HCT116 (cell line): ENCODE measurements at regions not wholly inside any gene's neighbourhood (a gene's known extent, or its start where the extent isn't known, plus 50 kb on each side); places are given as distances from the start of the nearest gene placed in this dataset.
A peak's percentile ranks its signal among the peaks of the same experiment; 100 is the strongest.

Source experiments
- ATAC-seq: fragments of 200-7000 bp; cut with Tn5 transposase; 2 replicates; pipeline ENCODE4 v1.9.1; 2020; ENCODE audit warnings: mild to moderate bottlenecking, moderate library complexity
- BruUV-seq: library from RNA; stranded (reverse); fragments of 400-500 nt; replicated peaks from 2 replicates; lab custom pipeline; 2021; lab: Mats Ljungman, UMichigan
- CTCF ChIA-PET: fragments of 300-600 bp; sonication (Branson Sonifier 250); formaldehyde crosslinking; loops from one replicate; lab custom pipeline; 2021; ENCODE audit warnings: antibody characterized with exemption; lab: Charles Lee
- POLR2A ChIA-PET: fragments of 300-600, 350-600 bp; sonication (Branson Sonifier 250); formaldehyde crosslinking; loops from one replicate; lab custom pipeline; 2021; ENCODE audit warnings: antibody characterized with exemption; lab: Charles Lee
- RAD21 ChIA-PET, 2 experiments: fragments of 300-600 bp; sonication (Branson Sonifier 250); formaldehyde crosslinking; loops; one replicate each; lab custom pipeline; 2023; ENCODE audit warnings: low total read pairs in 2 of 2; ENCODE audit not compliant: uncharacterized antibody in 2 of 2, unreplicated experiment in 2 of 2, low non-redundant PET in 1 of 2; lab: Charles Lee
- DNase-seq: peaks from one replicate; pipeline ENCODE4 v3.0.0-alpha.2; 2010; ENCODE audit warnings: low read depth, low spot score
- H2AFZ ChIP-seq: fragments of 200-600 bp; shearing (Covaris generic), sonication (generic); 2 replicates; pipeline ENCODE4 v1.6.1; 2017; ENCODE audit warnings: low read depth, mixed run types, mixed read lengths, antibody characterized with exemption, low read length; ENCODE audit not compliant: poor library complexity, severe bottlenecking
- H3K27ac ChIP-seq: 2 replicates; pipeline ENCODE4 v1.5.1; 2012; ENCODE audit warnings: low read depth, low read length
- H3K27me3 ChIP-seq: fragments of 200-600 bp; sonication (generic); 2 replicates; pipeline ENCODE4 v1.6.1; 2016; ENCODE audit warnings: mixed run types, low read length, mixed read lengths; ENCODE audit not compliant: insufficient read depth
- H3K36me3 ChIP-seq, 2 experiments: fragments of 200-500 bp in 1 of 2; fragments of 200-600 bp in 1 of 2; sonication (Bioruptor generic) in 1 of 2; sonication (generic) in 1 of 2; 2 replicates each; pipeline versions ENCODE4 v1.5.1 to v1.6.1; 2014 to 2016; ENCODE audit warnings: low read length in 2 of 2, inconsistent platforms in 1 of 2, mixed read lengths in 1 of 2, mixed run types in 1 of 2; ENCODE audit not compliant: insufficient read depth in 2 of 2, control insufficient read depth in 1 of 2
- H3K4me1 ChIP-seq, 2 experiments: fragments of 200-600 bp in 1 of 2; sonication (generic) in 1 of 2; 2 replicates each; pipeline versions ENCODE4 v1.5.1 to v1.6.1; 2012 to 2017; ENCODE audit warnings: low read length in 2 of 2, inconsistent platforms in 1 of 2, mild to moderate bottlenecking in 1 of 2, mixed read lengths in 1 of 2, mixed run types in 1 of 2, moderate library complexity in 1 of 2; ENCODE audit not compliant: insufficient read depth in 2 of 2, control insufficient read depth in 1 of 2
- H3K4me2 ChIP-seq: fragments of 200-600 bp; sonication (generic); 2 replicates; pipeline ENCODE4 v1.6.1; 2017; ENCODE audit warnings: mixed run types, low read length, mixed read lengths
- H3K4me3 ChIP-seq, 2 experiments: fragments of 200-600 bp in 1 of 2; sonication (generic) in 1 of 2; replicated peaks in 1 of 2; 2 replicates each; pipeline ENCODE4 v1.5.1; 2011 to 2016; ENCODE audit warnings: low read length in 2 of 2, control low read depth in 1 of 2, low read depth in 1 of 2, mild to moderate bottlenecking in 1 of 2, mixed read lengths in 1 of 2, mixed run types in 1 of 2
- H3K79me2 ChIP-seq: fragments of 200-600 bp; sonication (generic); 2 replicates; pipeline ENCODE4 v1.6.1; 2017; ENCODE audit warnings: mild to moderate bottlenecking, mixed run types, low read length, moderate library complexity, mixed read lengths; ENCODE audit not compliant: insufficient read depth
- H3K9ac ChIP-seq: fragments of 200-600 bp; sonication (generic); 2 replicates; pipeline ENCODE4 v1.6.1; 2016; ENCODE audit warnings: low read length, mixed read lengths
- H3K9me2 ChIP-seq: fragments of 200-600 bp; sonication (generic), shearing (Covaris generic); 2 replicates; pipeline ENCODE4 v1.6.1; 2017; ENCODE audit warnings: mixed run types, mild to moderate bottlenecking, moderate library complexity; ENCODE audit not compliant: insufficient read depth
- H3K9me3 ChIP-seq, 2 experiments: fragments of 200-500 bp in 1 of 2; fragments of 200-600 bp in 1 of 2; sonication (Bioruptor generic) in 1 of 2; sonication (generic) in 1 of 2; 2 replicates each; pipeline ENCODE4 v1.6.1; 2014 to 2017; ENCODE audit warnings: low read length in 2 of 2, mixed read lengths in 2 of 2, inconsistent platforms in 1 of 2, low read depth in 1 of 2, mild to moderate bottlenecking in 1 of 2, mixed run types in 1 of 2, moderate library complexity in 1 of 2; ENCODE audit not compliant: control insufficient read depth in 1 of 2, insufficient read depth in 1 of 2
- H4K20me1 ChIP-seq: fragments of 200-600 bp; sonication (generic), shearing (Covaris generic); 2 replicates; pipeline ENCODE4 v1.6.1; 2017; ENCODE audit warnings: mixed run types, mild to moderate bottlenecking, moderate library complexity; ENCODE audit not compliant: insufficient read depth
- CEBPB ChIP-seq: IDR thresholded peaks from 2 replicates; pipeline ENCODE4 v1.6.1; 2012; ENCODE audit warnings: low read depth
- CTCF ChIP-seq, 3 experiments: fragments of 200-600 bp in 1 of 3; sonication (generic) in 1 of 3; IDR thresholded peaks in 2 of 3; conservative IDR thresholded peaks in 1 of 3; 2 replicates each; pipeline ENCODE4 v1.5.1; 2012 to 2017; ENCODE audit warnings: low read depth in 2 of 3, low read length in 2 of 3, antibody characterized with exemption in 1 of 3, borderline replicate concordance in 1 of 3, control low read depth in 1 of 3, mild to moderate bottlenecking in 1 of 3, mixed read lengths in 1 of 3, mixed run types in 1 of 3, moderate library complexity in 1 of 3; ENCODE audit not compliant: insufficient read depth in 1 of 3
- EGR1 ChIP-seq: IDR thresholded peaks from 2 replicates; pipeline ENCODE4 v1.6.1; 2012; ENCODE audit warnings: low read depth
- POLR2A ChIP-seq: IDR thresholded peaks from 2 replicates; pipeline ENCODE4 v1.7.0; 2011; ENCODE audit warnings: borderline replicate concordance; ENCODE audit not compliant: insufficient read depth, insufficient read length; ENCODE audit errors: extremely low read depth
- YY1 ChIP-seq: IDR thresholded peaks from 2 replicates; pipeline ENCODE4 v1.6.1; 2011; ENCODE audit warnings: low read length, low read depth, moderate library complexity, mild to moderate bottlenecking; ENCODE audit not compliant: insufficient replicate concordance; ENCODE audit errors: extremely low read depth
- ZFX ChIP-seq: fragments of 450-650 bp; IDR thresholded peaks from 2 replicates; pipeline ENCODE4 v1.6.1; 2017
- intact Hi-C: fragments of 100-400 bp; cut with micrococcal nuclease; formaldehyde crosslinking; loops from 2 replicates; pipeline ENCODE4 v1.10.0; 2022
- TF ChIP-seq, protein P1 (sequence below): IDR thresholded peaks from 2 replicates; pipeline ENCODE4 v1.6.1; 2012

DNA sequence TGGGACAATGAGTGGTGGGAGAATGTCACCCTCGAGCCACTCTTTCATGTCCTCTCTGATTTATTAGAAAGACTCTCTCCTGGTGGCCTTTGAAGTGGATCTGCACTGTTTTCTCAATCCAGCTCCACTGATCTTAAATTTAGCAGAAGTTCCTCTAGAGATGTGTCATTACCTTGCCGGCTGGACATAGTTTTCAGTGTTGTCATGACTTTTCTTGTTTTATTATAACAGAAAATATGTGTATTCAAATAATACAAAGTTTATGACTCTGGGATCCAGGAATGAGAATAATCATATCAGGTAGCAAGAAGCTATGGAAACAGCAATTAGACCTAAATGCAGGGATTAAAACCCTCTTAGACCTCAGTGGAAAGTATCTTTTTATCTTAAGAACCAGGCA lies 247.5 kb upstream of the ELAC2 start (continued):
- TF ChIP-seq EGR1 (no peak), CEBPB (no peak)
- TF ChIP-seq, all 23 proteins: peak for 0

- H3K36me3 ChIP-seq = no peaks in the 10 kb centered on the region
- H3K27me3 ChIP-seq = peaks cover 25% of the 10 kb centered on the region; the same call in 1 of the 2 replicates
- H3K4me1 ChIP-seq = no peaks in the 10 kb centered on the region
- no peak overlapping the region for H3K4me3 ChIP-seq
- ChIA-PET RAD21 (no interaction called here), CTCF (no interaction called here), POLR2A (no interaction called here)
- no peaks in the 10 kb centered on the region for H3K9me2 ChIP-seq
- DNase-seq = no peak
- H4K20me1 ChIP-seq = no peaks in the 10 kb centered on the region
- no peak overlapping the region for H2AFZ ChIP-seq
- no peak for ATAC-seq
- no peak overlapping the region for H3K27ac ChIP-seq
- H3K79me2 ChIP-seq = no peaks in the 10 kb centered on the region
- no TSS peak for BruUV-seq
- intact Hi-C loops = no loop called here
- H3K9ac ChIP-seq = no peak overlapping the region
- H3K4me2 ChIP-seq = no peak overlapping the region
- TF ChIP-seq CEBPB = no peak
- TF ChIP-seq, protein P1, sequence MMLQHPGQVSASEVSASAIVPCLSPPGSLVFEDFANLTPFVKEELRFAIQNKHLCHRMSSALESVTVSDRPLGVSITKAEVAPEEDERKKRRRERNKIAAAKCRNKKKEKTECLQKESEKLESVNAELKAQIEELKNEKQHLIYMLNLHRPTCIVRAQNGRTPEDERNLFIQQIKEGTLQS = no peak
- no peak for TF ChIP-seq ZFX
- TF ChIP-seq POLR2A = no peak
- no peak for TF ChIP-seq EGR1
- TF ChIP-seq, all 23 proteins: peak for 0
- H3K9me3 ChIP-seq = no peaks in the 10 kb centered on the region
Measured at GRCh38 chr17:13263746-13264145, 245.9 kb upstream of the ELAC2 start.

- peak; percentile 60; the same call in 1 of the 2 replicates for ATAC-seq
- POLR2A ChIA-PET = no interaction called here
- Histone ChIP-seq H3K9me2 (no peaks in the 10 kb centered on the region), H3K27ac (no peak overlapping the region), H3K36me3 (no peaks in the 10 kb centered on the region), H3K79me2 (no peaks in the 10 kb centered on the region), H3K9me3 (no peaks in the 10 kb centered on the region), H2AFZ (no peak overlapping the region), H3K4me1 (no peaks in the 10 kb centered on the region), H3K4me3 (no peak overlapping the region), H3K27me3 (peaks cover 17% of the 10 kb centered on the region), H4K20me1 (no peaks in the 10 kb centered on the region), H3K9ac (no peak overlapping the region), H3K4me2 (no peak overlapping the region)
- RAD21 ChIA-PET = no interaction called here
- CTCF ChIA-PET = no interaction called here
- TF ChIP-seq YY1 (no peak), CTCF (IDR thresholded peaks at IDR 0.05 in 2 of 3, conservative IDR thresholded peaks at IDR 0.05 in 1 of 3; ENCODE audit: borderline replicate concordance in 1 of 3, insufficient read depth in 1 of 3, low read depth in 2 of 3, low read length in 2 of 3) (0 out of 6 replicates have a peak, but pooled peaks of 1 of the 3 experiments have one; percentile 2)
- BruUV-seq = no TSS peak
- no peak for DNase-seq
- intact Hi-C loops = no loop called here
Measured at GRCh38 chr17:13256545-13256944, 238.7 kb upstream of the ELAC2 start.
